ENCODE measurements at regions not wholly inside any gene's neighbourhood (a gene's known extent, or its start where the extent isn't known, plus 50 kb on each side); places are given as distances from the start of the nearest gene placed in this dataset.

DNA sequence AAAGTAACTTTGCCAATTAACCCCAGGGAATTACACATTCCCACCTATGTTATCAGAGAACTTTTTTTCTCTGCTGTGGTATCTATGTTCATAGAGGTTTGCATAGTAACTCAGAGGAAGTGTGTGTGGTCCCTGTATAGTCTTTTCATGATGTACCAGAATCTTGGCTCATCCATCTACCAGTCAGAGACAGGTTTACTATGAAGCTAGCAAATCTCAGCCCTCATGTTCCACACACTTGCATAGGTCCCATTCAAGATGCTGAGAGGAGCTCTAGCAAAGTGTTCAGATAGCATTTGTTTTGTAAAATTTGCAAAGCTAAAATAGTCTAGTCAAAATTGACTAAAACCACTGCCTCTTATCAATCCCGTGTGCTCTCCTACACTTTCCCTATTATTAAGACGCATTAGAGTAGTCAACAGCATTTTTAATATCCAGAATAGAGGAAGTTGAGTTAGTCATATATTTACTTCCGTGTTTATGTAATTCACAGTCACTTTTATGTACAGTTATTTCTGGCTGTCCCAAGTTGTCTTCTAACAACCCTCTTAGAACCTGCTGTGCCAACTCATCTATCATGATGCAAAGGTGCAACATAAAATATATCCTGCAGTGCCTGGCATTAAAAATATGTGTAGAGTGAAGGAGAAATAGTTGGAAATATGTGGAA lies 184.2 kb downstream of the FAM76B start:
- no peak for ATAC-seq
- TF ChIP-seq ZC3H10 (CRISPR knock-in tag; IDR thresholded peaks at IDR 0.05) (no peak), ZNF70 (CRISPR knock-in tag; IDR thresholded peaks at IDR 0.05) (no peak), ZNF8 (CRISPR knock-in tag; IDR thresholded peaks at IDR 0.05) (no peak), GLIS3 (CRISPR knock-in tag; IDR thresholded peaks at IDR 0.05) (no peak), PPARA (CRISPR knock-in tag; IDR thresholded peaks at IDR 0.05; ENCODE audit: borderline replicate concordance) (no peak), TCF4 (CRISPR knock-in tag; IDR thresholded peaks at IDR 0.05; ENCODE audit: borderline replicate concordance) (no peak), ISL1 (CRISPR knock-in tag; IDR thresholded peaks at IDR 0.05) (no peak), OSR1 (CRISPR knock-in tag; IDR thresholded peaks at IDR 0.05) (no peak), SNAI2 (CRISPR knock-in tag; IDR thresholded peaks at IDR 0.05) (no peak)
- TF ChIP-seq, protein P1, sequence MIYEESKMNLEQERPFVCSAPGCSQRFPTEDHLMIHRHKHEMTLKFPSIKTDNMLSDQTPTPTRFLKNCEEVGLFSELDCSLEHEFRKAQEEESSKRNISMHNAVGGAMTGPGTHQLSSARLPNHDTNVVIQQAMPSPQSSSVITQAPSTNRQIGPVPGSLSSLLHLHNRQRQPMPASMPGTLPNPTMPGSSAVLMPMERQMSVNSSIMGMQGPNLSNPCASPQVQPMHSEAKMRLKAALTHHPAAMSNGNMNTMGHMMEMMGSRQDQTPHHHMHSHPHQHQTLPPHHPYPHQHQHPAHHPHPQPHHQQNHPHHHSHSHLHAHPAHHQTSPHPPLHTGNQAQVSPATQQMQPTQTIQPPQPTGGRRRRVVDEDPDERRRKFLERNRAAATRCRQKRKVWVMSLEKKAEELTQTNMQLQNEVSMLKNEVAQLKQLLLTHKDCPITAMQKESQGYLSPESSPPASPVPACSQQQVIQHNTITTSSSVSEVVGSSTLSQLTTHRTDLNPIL (CRISPR knock-in tag; IDR thresholded peaks at IDR 0.05; ENCODE audit: low read depth), result no peak
- TF ChIP-seq, protein P2, sequence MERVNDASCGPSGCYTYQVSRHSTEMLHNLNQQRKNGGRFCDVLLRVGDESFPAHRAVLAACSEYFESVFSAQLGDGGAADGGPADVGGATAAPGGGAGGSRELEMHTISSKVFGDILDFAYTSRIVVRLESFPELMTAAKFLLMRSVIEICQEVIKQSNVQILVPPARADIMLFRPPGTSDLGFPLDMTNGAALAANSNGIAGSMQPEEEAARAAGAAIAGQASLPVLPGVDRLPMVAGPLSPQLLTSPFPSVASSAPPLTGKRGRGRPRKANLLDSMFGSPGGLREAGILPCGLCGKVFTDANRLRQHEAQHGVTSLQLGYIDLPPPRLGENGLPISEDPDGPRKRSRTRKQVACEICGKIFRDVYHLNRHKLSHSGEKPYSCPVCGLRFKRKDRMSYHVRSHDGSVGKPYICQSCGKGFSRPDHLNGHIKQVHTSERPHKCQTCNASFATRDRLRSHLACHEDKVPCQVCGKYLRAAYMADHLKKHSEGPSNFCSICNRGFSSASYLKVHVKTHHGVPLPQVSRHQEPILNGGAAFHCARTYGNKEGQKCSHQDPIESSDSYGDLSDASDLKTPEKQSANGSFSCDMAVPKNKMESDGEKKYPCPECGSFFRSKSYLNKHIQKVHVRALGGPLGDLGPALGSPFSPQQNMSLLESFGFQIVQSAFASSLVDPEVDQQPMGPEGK (CRISPR knock-in tag; IDR thresholded peaks at IDR 0.05; ENCODE audit: borderline replicate concordance), result no peak

DNA sequence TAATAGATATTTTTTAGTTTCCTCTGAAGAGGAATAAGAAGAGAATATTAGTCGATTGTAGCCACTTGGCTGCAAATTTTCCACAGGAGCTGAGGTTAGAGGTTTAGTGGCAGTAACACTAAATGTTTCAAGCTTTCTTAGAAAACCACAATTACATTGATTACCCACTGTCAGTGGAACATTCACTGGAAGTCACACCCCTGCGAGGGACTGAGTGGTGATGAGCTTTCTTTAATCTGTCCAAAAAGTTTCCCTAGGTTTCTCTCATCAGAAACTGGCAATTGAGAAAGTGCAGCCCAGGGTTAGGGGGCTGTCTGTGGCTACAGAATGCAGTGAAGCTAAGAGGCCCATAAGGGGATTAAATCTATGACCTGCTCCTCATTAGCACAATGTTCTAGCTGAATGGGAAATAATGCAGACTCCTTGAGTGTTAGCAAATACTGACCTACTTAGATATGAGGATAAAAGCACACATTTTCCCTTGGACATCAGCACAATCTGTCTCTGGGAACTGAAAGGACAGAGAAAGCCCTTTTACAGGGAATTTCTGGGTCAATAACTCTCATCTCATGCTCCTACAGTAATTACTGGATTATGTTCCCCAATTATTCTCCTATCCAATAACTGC lies 189.5 kb downstream of the FAM76B start:
- no peak for ATAC-seq
- TF ChIP-seq RARB (CRISPR knock-in tag; IDR thresholded peaks at IDR 0.05) (no peak), ARNTL (CRISPR knock-in tag; IDR thresholded peaks at IDR 0.05; ENCODE audit: borderline replicate concordance, low read depth) (no peak), CSDC2 (CRISPR knock-in tag; IDR thresholded peaks at IDR 0.05) (no peak), ISL1 (CRISPR knock-in tag; IDR thresholded peaks at IDR 0.05) (no peak), PPARA (CRISPR knock-in tag; IDR thresholded peaks at IDR 0.05; ENCODE audit: borderline replicate concordance) (no peak), ZNF70 (CRISPR knock-in tag; IDR thresholded peaks at IDR 0.05) (no peak), GLIS3 (CRISPR knock-in tag; IDR thresholded peaks at IDR 0.05) (no peak), SNAI2 (CRISPR knock-in tag; IDR thresholded peaks at IDR 0.05) (no peak), BACH2 (CRISPR knock-in tag; IDR thresholded peaks at IDR 0.05; ENCODE audit: borderline replicate concordance) (no peak), ZFP30 (CRISPR knock-in tag; IDR thresholded peaks at IDR 0.05) (no peak), OSR1 (CRISPR knock-in tag; IDR thresholded peaks at IDR 0.05) (no peak)
- TF ChIP-seq, protein P2 (CRISPR knock-in tag; IDR thresholded peaks at IDR 0.05; ENCODE audit: borderline replicate concordance), result no peak
- TF ChIP-seq, protein P3, sequence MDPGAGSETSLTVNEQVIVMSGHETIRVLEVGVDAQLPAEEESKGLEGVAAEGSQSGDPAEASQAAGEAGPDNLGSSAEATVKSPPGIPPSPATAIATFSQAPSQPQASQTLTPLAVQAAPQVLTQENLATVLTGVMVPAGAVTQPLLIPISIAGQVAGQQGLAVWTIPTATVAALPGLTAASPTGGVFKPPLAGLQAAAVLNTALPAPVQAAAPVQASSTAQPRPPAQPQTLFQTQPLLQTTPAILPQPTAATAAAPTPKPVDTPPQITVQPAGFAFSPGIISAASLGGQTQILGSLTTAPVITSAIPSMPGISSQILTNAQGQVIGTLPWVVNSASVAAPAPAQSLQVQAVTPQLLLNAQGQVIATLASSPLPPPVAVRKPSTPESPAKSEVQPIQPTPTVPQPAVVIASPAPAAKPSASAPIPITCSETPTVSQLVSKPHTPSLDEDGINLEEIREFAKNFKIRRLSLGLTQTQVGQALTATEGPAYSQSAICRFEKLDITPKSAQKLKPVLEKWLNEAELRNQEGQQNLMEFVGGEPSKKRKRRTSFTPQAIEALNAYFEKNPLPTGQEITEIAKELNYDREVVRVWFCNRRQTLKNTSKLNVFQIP (CRISPR knock-in tag; IDR thresholded peaks at IDR 0.05; ENCODE audit: borderline replicate concordance, low read depth), result no peak
- TF ChIP-seq, protein P4, sequence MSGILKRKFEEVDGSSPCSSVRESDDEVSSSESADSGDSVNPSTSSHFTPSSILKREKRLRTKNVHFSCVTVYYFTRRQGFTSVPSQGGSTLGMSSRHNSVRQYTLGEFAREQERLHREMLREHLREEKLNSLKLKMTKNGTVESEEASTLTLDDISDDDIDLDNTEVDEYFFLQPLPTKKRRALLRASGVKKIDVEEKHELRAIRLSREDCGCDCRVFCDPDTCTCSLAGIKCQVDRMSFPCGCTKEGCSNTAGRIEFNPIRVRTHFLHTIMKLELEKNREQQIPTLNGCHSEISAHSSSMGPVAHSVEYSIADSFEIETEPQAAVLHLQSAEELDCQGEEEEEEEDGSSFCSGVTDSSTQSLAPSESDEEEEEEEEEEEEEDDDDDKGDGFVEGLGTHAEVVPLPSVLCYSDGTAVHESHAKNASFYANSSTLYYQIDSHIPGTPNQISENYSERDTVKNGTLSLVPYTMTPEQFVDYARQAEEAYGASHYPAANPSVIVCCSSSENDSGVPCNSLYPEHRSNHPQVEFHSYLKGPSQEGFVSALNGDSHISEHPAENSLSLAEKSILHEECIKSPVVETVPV (CRISPR knock-in tag; IDR thresholded peaks at IDR 0.05), result no peak
- TF ChIP-seq, protein P1 (CRISPR knock-in tag; IDR thresholded peaks at IDR 0.05; ENCODE audit: low read depth), result no peak

All from SK-N-SH treated with all-trans-retinoic acid at 6 μM for 48 hours (cell line).